Hepatocyte (in vitro differentiated cells): ENCODE measurements at regions not wholly inside any gene's neighbourhood (a gene's known extent, or its start where the extent isn't known, plus 50 kb on each side); places are given as distances from the start of the nearest gene placed in this dataset.

ENCODE experiments used
- CTCF ChIP-seq: fragments of 200-600 bp; sonication (generic); IDR thresholded peaks from 2 replicates; pipeline ENCODE4 v1.5.1; 2016; ENCODE audit warnings: antibody characterized with exemption, mild to moderate bottlenecking; ENCODE audit not compliant: poor library complexity
- EZH2 ChIP-seq: fragments of 200-600 bp; sonication (generic); IDR thresholded peaks from 2 replicates; pipeline ENCODE4 v1.6.1; 2016; ENCODE audit warnings: antibody characterized with exemption, mild to moderate bottlenecking, borderline replicate concordance

GRCh38 chr18:45378933-45379332, 236.3 kb upstream of the SLC14A2 start:
- TF ChIP-seq CTCF (no peak), EZH2 (no peak)
